ENCODE measurements at regions not wholly inside any gene's neighbourhood (a gene's known extent, or its start where the extent isn't known, plus 50 kb on each side); places are given as distances from the start of the nearest gene placed in this dataset.

DNA sequence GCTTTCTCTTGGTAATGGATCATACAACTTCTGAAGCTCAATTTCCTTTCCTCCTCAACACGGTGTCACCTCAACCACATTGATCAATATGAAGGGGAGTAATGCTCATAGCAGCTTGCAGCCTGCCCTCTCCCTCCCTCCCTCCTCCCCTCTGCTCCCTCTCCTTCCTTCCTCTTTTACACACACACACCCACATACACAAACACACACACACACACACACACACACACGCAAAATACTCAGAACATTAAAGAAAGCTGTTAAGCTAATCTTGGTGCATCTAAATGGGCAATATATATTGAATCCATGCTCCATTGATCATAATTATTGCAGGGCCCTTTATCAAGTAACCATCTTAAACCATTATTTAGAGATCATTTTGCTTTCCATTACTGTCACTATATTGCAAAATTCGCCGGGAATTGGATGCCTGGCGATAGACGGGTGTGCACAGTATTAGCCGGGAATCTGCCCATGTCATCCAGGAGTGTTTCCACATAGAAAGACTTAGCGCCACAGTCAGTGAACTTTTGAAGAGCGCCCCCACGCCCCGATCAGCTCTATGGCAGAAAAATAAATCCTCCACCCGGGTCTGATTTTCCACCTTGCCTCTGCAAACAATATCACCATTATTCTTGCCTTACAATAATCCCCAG, 122.0 kb downstream of the PRLHR start:
- H3K4me3 ChIP-seq (ENCODE audit: low read length): no peak overlapping the region
- DNase-seq (ENCODE audit: low read depth, low spot score): no peak

DNA sequence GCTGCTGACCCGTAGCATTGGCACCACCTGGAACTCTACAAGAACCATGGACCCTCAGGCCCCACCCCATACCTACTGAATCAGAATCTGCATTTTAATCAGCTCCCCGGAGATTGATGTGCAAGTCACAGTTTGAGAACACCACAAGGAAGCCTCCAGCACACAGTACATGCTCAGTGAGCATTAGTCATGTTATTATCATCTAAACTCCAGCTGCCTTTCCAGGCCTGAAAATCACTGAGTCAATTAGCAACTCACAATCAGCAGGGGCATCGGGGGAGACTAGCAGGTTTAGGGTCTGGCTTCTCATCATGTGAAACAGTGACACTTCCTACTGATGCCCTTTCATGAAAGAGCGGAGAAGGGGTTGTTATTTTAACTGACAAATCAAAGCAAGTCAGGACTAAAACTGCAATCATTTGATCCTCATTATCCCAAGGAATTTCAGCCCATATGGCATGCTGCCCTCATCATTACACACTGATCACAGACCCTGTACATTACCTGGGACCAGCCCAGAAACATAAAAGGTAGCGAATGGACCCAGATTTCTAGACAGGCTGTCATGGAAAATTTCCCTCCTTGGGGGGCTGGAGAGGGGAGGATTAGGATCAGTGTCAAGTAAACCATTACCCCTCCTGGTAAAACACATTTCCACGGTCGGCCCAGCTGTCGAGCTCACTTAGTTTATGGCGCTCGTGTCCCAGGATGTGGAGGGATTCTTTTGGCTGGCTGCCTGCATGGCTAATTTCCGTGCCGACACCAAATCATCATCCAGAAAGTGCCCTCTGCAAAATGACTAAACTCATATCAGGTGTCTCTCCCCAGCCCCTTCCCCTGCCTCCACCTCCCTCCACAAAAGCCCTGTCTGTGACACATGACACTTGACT, 122.8 kb downstream of the PRLHR start:
- no peak for DNase-seq (ENCODE audit: low read depth, low spot score)
- H3K4me3 ChIP-seq (ENCODE audit: low read length): no peak overlapping the region

DNA sequence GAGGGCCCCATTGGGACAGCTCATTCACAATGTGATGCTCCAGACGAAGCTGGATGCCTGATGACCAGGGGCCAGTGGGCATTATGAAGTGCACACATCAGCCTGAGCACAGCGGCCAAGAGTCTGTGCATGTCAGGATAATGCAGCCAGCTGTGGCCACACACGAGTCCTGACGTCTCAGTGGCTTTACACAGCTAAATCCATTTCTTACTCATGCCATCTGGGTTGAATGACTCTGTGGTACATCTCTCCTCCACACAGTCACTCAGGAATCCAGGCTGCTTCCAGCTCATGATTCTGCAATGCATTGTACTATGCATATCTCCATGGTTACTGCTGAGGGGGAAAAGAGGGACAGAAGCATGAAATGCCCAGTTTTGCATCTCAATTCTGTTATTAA, 123.6 kb downstream of the PRLHR start:
- H3K4me3 ChIP-seq (ENCODE audit: low read length): no peak overlapping the region
- no peak for DNase-seq (ENCODE audit: low read depth, low spot score)

DNA sequence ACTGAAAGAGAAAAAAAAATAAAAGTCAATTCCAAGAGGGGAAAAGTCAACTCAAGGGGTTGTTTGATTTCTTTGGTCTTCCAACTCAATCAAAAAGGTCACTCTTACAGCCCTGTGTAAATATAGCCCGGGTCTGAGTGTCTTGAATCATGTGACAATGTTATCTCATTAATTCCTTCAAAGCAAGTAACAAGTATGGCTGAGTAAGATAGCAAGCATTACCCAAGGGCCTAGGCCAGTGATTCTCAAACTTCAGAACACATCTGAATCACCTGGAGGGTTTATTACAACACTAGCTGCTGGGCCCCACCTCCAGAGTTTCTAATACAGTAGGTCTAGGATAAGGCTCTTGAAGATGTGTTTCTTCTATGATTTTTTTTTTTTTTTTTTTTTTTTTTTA, 125.0 kb downstream of the PRLHR start:
- no peak for DNase-seq (ENCODE audit: low read depth, low spot score)

DNA sequence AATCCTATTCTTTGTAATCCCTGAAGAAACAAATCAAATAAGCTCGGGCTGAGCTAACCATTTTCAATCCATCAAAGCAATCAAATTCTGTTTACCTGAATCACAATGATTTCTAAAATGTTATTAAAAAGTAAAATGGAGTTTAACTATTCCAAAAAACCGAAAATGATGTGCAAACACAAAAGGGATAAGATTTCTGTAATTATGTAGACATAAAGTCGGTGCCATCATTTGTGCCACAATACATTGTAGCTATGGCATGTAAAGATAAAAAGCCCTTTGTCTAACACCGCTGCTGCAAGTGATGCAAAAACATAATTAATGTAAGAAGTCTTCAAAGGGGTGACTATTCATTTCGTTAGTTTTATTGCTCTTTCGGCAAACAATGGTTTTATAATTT, 125.1 kb upstream of the FAM204A start:
- no peak for DNase-seq (ENCODE audit: low read depth, low spot score)
- H3K4me3 ChIP-seq (ENCODE audit: low read length): no peak overlapping the region

More for the DNA sequence above, 125.0 kb downstream of the PRLHR start:
- no peak overlapping the region for H3K4me3 ChIP-seq (ENCODE audit: low read length)

DNA sequence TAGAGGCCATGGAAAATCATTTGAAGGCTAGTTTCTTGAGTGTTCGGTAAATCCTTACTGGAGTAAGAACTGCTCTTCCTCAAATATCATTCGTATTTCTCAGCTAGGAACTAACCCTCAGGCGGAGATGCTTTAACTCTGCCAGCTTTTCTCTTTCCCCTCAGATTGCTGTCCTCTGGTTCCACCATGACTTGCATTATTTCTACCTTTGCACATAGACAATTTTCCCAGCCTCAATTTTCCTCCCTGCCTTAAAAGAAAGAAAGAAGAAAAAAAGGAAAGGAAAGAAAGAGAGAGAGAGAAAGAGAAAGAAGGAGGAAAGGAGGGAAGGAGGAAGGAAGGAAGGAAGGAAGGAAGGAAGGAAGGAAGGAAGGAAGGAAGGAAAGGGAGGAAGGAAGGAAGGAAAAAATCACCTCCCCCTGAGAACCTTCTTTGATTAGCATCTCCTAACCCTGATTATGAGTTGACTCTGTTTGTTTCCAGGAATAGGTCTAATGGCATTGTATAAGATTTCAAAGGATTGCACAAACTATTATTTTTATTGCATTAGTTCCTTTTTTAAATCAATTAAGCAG, 123.3 kb upstream of the FAM204A start:
- H3K4me3 ChIP-seq (ENCODE audit: low read length): no peak overlapping the region
- no peak for DNase-seq (ENCODE audit: low read depth, low spot score)

DNA sequence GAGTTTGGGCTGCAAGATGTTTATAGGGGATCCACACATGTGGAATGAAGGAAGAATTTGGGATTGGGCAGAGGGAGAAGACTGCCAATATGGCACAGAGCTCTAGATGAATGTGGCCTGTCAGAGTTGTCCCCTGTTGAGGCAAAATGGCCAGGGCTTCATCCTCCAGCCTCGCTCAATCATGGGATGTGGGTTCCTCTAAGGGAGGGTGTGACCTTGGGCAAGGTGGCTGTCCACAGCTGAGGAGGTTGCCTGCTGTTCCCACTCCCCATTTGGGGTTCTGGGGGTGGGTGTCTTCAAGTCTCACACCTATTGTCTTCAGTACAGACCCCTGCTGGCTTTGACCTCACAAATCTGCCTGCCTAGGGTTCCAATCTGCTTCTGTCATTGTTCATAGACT, 121.6 kb upstream of the FAM204A start:
- no peak overlapping the region for H3K4me3 ChIP-seq (ENCODE audit: low read length)
- no peak for DNase-seq (ENCODE audit: low read depth, low spot score)

DNA sequence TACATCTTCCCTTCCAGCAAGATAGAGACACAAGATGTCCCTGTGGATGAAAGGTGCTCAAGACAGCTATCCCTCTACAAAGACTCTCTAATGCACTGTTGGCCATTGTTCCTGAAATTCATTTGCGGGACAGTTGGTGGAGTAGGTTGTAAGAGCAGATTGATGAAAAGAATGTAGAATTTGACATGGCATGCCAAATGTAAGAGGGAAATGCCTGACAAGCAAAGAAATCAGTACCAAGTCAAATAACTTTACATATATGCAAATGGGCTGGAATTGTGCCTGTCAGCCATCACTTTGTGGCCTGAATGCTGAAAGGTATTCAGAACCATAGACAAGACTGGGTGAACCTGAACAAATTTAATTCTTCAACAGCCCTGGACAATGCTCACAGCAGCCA, 120.3 kb upstream of the FAM204A start:
- no peak for DNase-seq (ENCODE audit: low read depth, low spot score)
- no peak overlapping the region for H3K4me3 ChIP-seq (ENCODE audit: low read length)

DNA sequence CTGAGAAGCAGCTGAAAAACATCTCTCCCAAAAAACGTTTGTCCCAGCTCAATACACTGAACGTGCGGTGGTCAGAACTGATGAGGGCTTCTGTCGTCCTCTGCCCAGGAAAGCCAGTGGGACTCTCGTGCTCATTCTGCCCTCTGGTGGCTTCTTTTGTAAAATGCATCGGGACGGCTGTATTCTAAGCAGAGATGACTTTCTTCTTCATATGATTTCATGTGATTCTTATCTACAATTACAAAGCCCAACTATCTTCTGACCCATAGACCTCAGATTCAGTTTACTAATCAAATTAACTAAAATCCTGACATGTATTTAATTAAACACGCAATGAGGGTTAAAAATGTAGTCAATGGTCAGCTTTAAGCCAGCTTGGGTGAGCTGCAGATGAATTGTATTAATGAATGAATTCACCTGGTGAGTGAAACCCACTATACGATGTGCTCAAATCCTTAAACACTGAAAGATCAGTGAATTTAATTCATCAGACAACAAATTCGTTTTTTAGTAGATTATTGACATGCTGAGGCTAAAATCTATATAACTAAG, 117.6 kb upstream of the FAM204A start:
- peak; percentile 35 for DNase-seq (ENCODE audit: low read depth, low spot score)
- H3K4me3 ChIP-seq (ENCODE audit: low read length): peak overlapping the region; percentile 20

DNA sequence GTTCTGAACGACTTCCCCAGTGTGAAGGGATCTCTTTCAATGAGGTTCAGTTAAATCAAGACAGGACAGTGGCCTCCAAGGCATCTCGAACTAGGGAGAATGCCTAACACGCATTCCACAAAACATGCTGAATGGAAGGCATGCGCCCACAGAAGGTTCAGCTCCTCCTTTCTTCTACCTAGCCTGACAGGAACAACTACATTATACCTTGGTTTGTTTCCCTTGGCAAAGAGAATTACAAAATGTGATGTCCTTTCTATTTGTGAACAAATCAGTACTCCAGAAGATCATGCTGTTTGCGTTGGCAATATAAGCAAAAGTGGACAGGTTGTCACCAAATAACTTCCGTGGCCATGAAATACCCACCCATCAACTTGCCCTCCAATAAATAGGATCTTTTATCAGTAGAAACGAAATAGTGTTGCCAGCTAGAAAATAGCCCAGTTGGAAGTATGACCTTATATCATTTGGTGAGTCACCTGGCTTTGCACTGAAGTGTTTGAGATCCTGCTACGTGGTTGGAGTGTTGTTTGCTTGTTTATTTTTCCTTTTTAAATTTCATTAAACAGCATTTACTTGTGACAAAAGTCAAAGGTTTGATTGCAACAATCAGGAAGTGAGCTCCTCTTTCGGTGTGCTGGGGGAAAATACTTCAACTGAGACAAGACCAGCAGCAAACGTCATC, 117.0 kb upstream of the FAM204A start:
- DNase-seq (ENCODE audit: low read depth, low spot score): no peak
- H3K4me3 ChIP-seq (ENCODE audit: low read length): peak overlapping the region; percentile 20

DNA sequence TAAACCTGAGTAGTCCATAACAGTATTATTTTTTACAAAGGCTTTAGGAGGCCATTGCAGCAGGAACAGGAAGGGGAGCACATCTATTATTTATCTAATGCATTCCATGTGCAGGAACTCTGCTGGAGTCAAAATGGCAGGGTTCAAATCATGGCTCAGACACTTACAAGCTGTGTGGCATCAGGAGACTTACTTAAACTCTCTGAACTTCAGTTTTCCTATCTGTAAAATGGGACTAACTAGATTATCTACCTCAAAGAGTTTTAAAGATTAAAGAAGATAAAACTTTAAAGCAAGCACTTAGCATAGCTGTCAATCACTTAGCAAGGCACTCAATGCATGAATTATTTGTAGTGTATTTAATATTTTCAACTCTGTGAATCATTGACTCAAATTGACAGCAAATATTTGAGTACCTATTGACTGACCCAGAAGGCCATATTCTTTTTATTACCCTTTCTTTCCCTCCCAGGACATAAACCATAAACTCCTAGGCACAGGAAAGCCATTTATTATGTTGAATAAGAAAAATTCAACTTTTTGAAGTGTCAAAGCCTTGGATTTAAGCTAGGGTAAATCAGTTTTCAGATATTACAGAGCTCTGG, 115.8 kb upstream of the FAM204A start:
- no peak overlapping the region for H3K4me3 ChIP-seq (ENCODE audit: low read length)
- DNase-seq (ENCODE audit: low read depth, low spot score): no peak

DNA sequence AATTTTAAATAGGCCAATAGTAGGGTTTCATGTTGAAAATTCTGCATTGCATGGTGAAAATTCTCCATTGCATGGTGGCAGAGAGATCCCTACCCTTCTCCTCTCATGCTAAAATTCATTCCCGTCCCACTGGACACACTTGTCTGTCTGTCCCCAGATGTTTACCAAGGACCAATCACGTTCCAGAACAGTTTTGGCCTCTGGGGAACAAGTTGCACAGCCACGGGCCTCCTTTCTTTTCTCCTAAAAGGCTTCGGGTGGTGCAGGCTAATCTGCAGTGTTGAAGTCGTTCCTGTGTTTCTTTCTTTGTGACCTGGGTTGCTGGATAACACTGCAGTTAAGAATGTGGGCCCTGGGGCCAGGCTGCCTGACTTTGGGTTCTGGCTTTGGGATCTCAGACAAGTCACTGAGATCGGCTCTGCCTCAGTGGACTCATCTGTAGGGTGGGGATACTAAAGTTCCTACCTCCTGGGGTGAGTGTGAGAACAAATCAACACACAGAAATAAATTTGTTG, 113.1 kb upstream of the FAM204A start:
- no peak overlapping the region for H3K4me3 ChIP-seq (ENCODE audit: low read length)
- DNase-seq (ENCODE audit: low read depth, low spot score): no peak

DNA sequence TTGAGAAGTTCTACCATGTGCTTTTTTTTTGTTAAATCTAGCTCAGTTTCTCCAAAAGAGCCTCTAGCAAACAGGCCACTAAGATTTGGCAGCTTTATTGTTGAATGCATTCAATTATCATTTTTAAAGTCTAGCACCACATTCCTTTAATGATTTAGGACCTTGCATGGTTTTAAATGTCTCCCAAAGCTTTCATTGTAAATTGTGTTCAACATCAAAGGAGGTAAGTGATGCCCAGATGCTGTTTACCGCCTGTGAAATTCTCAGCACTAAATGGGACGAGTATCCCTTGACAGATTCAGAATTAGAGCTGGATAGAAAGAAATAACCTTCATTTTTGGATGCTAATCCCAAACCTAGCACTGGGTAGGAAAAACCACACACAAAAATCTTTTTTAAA, 112.1 kb upstream of the FAM204A start:
- no peak overlapping the region for H3K4me3 ChIP-seq (ENCODE audit: low read length)
- DNase-seq (ENCODE audit: low read depth, low spot score): no peak

DNA sequence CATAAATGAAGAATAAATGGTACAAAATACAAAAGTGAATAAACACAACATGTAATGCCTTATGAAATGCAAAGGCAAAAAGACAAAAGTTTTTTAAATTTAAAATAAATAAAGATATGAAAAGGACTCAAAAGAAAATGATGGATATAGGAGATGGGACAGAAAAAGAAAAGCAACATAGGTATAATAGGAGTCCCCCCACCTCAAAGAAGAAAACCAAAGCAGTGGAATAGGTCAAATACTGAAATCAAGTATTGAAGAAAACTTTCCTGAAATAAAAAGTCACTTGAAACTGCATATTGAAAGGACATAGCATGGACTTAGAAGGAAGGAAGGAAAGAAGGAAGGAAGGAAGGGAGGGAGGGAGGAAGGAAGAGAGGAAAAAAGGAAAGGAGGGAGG, 110.0 kb upstream of the FAM204A start:
- DNase-seq (ENCODE audit: low read depth, low spot score): no peak
- no peak overlapping the region for H3K4me3 ChIP-seq (ENCODE audit: low read length)

DNA sequence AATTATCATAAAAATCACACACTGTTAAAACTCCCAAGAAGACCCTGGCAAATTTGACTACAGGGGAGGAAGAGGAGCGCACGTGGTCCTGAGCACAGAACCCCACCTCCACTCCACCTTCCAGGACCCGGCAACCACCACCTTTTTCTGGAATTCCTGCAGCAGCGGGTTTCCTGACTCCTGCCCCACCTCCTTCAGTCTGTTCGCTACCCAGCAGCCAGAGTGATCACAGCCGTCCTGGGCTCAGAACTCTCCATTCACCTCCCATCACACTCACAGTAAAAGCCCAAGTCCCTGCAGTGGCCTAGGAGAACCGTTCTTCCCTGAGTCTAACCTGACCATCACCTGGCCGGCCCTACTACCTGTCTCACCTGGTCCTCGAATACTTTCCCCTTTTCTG, 107.4 kb upstream of the FAM204A start:
- no peak overlapping the region for H3K4me3 ChIP-seq (ENCODE audit: low read length)
- DNase-seq (ENCODE audit: low read depth, low spot score): no peak

DNA sequence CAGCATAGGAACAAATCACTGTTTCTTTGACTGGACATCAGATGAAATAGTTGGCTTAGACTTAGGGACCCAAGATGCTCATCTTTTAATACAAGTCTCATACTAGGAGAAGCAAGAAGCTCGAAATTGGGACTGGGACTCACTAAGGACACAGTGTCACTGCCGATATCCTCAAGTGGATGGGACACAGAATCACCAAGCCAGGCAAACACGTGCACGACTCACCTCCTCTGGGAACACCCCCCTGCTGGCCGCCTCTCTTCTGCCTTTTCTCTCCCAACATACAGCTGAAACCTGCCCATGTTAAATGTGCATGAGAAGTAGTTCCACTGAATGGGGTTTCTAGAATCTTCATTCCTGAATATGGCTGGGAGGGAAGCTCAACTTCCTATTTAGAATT, 106.6 kb upstream of the FAM204A start:
- no peak for DNase-seq (ENCODE audit: low read depth, low spot score)
- H3K4me3 ChIP-seq (ENCODE audit: low read length): no peak overlapping the region

DNA sequence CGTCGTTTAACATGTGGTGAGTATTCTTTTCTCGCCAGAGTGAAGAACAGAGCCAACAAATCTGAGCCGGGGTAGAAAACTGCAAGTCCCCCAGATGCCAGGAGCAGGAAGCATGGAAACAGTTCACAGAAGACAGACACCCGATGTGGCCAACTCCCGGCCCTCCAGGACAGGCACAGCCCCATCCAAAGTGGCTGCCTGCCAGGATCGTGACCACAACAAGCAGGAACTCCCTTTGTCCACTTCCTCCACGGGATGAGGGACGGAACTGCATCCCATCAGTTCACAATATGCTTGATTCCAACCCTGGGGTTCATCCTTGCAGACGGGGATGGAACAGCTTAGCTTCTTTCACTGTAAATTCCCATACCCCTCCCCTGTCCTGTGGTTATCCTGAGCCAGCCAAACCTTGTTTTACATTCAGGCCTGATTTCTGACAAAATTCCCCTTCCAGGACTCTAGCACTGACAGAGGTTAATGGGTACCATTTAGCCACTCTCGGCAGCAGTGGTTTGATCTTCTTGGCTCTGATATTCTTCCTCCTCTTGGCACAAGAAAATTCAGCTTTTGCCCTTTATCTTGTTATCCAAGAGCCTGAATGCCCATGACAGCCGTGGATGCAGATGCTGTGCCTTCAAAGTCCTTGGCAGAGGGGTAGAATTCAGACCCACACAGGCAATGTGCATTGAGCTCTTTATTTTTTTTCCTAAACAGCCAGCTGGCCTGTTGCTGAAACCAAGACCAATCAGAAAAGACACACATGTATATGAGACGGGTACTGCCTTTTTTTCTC, 105.5 kb upstream of the FAM204A start:
- DNase-seq (ENCODE audit: low read depth, low spot score): no peak
- no peak overlapping the region for H3K4me3 ChIP-seq (ENCODE audit: low read length)

DNA sequence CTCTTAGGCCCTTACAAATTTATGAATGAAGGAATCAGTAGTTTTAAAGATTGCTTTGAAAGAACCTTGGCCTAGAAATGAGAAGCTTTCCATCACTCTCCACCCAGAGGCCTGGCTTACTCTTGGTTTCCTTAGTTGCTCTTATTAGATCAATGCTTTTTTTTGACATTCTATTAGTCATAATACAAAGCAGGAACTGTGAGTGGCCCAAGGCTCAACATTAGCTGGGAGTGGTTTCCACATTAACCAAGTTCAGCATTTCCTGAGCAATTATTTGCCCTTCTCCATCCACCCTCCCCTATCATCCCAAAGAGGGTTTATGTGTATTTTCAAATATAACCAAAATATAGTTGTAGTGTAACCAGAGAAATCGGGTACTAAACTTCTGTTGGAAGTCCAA, 103.4 kb upstream of the FAM204A start:
- DNase-seq (ENCODE audit: low read depth, low spot score): no peak
- H3K4me3 ChIP-seq (ENCODE audit: low read length): no peak overlapping the region
